HG02840 (cell line): ENCODE measurements at regions not wholly inside any gene's neighbourhood (a gene's known extent, or its start where the extent isn't known, plus 50 kb on each side); places are given as distances from the start of the nearest gene placed in this dataset.

Experiments used
- ATAC-seq: cut with Tn5 transposase; IDR thresholded peaks from one replicate; pipeline ENCODE4 v1.9.1; 2021; ENCODE audit warnings: mild to moderate bottlenecking, moderate library complexity, moderate number of reproducible peaks; ENCODE audit not compliant: unreplicated experiment, low FRiP score

DNA sequence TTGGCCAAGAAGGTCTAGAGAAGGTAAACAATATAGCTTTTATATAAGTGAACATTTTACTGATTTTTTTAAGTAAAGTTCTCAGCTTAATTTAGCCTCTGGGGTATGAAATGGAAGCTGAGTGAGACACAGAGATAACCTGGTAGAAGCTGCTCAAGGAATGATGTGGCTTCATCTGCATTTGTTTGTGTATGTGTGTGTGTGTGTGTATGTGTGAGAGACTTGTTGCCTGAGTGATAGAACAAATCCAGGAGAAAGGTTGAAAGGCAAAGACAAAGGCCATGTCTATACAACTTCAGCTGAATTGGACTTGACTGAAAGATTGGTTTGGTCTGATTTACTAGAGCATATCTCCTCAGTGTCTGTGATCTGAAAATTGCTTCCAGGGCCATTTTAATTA is 63.6 kb downstream of the PCDH7 start:
- ATAC-seq, result no peak

GRCh38 chr4:30789219-30789671 is 69.1 kb downstream of the PCDH7 start:
- ATAC-seq, result no peak

- no peak for ATAC-seq
These were observed 70.0 kb downstream of the PCDH7 start for GRCh38 chr4:30790123-30790522.

GRCh38 chr4:30790998-30791397 is 70.8 kb downstream of the PCDH7 start:
- ATAC-seq, result no peak

DNA sequence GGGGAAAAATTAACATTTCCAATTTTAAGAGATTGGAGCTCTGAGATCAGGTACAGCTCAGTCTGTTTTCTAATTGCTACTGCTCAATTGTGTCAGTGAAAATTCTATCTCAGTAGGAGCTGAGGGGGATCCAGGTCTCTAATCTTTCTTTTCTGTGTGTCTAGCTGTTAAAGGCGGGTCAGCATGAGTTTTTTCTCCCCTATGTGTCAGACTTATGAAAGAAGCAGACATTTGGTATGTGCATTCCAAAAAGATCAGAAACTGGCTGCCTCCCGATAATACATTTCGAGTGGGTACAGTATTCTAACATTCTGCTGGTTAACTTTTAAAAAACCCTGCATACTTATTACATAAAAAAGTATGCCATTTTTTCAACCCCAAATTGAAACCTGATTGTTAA is 72.4 kb downstream of the PCDH7 start:
- ATAC-seq, result no peak

DNA sequence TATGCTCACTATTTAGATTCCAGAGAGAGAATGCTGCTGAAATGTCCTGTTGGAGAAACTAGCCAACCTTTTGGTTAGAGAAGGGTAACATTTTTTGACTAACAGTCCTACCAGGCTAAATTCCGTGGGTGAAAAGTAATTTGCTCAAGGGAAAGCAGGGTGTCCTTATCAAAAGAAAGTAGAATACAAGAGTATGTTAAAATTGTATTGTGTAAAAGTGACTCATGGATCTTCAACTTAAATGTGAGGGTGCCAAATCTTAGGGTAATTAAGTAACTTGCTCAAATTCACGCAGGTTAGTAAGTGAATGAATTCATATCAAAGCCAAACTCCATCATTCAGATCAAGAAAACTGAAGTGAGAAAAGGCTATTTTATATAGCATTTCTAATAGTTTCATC is 81.7 kb downstream of the PCDH7 start:
- no peak for ATAC-seq

DNA sequence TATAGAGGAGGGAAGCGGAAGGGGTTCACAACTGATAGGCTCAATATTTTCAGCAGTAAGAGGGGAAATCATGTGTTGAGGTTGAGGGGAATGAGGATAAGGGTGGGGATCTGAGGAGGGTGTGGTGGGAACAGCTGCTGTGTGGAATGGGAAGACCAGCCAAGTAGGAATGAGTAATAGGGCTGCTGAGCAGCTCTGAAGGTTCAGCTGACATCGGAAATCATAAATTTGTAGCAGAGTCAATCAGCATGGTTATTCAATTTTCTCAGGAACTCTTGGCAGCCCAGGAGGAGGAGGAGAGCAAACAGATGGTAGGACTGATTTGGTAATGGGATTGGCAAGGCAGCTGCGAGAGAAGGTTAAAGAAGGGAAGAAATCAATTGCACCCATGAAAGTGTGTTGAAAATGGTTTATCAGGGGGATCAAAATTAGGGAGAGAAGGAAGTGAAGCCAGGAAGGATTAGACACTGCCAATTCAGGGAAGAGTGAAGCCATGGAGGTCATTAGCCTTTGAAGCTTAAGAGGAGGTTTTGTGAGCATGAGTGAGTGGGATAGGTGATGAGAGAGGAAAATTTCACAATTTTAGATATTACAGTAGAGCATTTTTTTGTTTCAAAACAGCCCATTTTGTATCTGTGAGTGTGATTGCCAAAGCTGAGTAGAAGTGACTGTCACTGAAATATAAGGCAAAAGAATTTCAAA is 82.6 kb downstream of the PCDH7 start:
- no peak for ATAC-seq

GRCh38 chr4:30808276-30808675 is 88.1 kb downstream of the PCDH7 start:
- ATAC-seq, result no peak

- no peak for ATAC-seq
These were observed 91.1 kb downstream of the PCDH7 start for GRCh38 chr4:30811296-30811695.

DNA sequence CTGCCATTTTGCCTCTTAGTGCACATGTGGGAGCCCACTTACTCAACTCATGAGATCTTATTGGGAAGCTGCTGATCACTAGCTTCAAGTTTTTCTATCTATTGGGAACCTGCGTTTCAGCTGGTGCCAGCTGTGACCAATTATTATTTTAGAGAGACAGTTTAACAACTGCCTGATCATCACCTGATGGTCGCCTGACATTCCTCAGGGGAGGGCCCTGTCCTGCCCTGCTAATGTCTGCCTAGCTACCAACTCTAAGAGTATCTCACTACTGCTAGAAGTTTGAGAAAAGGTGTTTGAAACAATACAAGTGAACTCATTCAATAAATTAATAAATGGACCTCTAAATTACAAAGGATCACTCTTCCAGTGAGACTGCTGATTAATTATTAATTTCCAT is 95.5 kb downstream of the PCDH7 start:
- no peak for ATAC-seq

DNA sequence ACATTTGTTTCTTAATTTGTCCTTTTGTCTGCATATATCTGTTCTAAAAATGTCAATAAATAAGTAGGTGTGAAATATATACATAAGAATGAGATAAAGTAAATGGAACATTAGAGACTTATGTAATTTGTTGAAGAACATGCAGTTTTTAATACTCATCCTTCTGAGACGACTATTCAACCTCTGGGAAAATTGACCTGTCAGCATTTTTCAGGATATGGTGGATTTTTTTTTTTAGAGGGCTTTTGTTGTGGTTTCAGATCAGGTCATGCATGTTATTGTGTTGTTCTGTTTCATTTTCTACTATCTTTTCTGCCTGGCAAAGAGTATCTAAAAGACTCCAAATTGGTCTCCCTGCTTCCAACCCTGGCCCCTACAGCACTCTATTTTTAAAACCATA is 97.3 kb downstream of the PCDH7 start:
- ATAC-seq, result no peak

- no peak for ATAC-seq
These were observed 98.4 kb downstream of the PCDH7 start for GRCh38 chr4:30818541-30818940.

GRCh38 chr4:30821275-30821674 is 101.1 kb downstream of the PCDH7 start:
- no peak for ATAC-seq

DNA sequence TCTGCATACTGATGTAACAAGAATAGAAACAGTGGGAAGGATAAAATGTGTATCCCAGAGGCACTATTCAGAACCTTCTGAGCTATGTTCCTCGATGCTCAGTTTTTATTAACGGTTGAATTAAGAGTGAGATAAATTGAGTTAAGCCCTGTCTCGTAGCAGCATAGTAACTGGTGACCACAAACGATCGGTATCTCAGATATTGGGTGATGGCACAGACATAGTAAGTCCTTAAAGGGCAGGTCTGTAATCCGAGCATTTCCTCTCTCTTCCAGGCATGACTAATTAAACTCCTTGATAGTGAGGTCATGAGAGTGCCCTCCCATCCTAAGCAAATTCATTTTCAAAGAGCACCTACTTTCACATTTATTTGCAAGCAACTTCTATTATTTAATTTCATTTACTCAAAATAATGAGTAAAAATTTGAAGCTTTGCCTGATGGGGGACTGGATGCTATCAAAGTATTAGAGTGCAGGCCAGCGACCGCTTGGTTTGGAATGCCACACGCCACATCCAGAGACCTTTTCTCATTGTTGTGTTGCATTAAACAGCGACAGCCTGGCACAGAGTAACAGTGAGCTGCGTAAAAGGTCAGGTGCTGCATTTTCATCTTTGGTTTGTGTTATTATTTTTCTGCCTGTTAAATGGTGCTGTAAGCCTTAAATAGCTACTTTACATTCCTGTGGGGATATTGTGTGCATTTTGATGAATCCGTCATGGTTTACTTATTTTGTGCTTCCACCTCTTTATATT is 101.9 kb downstream of the PCDH7 start:
- no peak for ATAC-seq

DNA sequence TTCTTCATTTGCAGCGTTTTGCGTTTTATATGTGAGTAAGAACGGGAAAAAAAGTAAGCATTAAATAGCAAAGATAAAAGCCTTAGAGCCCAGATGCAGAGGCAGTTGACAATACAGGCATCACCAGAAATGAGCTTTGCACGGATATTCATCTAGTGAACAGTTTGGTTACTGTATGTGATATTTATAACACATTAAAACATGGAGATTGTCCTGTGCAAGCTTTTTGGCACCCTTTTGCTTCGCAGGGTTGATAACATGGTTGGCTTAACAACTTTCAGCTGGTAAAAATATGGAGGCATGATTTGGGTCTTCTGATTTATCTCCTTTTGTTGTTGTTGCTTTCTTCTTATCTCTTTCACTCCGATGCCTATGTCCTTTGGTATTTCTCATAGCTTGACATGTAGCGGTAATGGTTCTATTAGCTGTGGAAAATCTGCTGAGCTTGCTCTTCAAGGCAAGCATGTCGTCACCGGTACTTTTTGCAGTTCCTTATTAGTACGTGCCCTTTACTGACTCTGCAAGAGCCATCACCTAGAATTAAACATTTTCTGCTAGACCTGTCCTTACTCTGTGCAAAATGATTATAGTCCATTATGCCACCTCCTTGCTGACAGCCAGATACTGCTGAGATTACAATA is 102.9 kb downstream of the PCDH7 start:
- no peak for ATAC-seq

DNA sequence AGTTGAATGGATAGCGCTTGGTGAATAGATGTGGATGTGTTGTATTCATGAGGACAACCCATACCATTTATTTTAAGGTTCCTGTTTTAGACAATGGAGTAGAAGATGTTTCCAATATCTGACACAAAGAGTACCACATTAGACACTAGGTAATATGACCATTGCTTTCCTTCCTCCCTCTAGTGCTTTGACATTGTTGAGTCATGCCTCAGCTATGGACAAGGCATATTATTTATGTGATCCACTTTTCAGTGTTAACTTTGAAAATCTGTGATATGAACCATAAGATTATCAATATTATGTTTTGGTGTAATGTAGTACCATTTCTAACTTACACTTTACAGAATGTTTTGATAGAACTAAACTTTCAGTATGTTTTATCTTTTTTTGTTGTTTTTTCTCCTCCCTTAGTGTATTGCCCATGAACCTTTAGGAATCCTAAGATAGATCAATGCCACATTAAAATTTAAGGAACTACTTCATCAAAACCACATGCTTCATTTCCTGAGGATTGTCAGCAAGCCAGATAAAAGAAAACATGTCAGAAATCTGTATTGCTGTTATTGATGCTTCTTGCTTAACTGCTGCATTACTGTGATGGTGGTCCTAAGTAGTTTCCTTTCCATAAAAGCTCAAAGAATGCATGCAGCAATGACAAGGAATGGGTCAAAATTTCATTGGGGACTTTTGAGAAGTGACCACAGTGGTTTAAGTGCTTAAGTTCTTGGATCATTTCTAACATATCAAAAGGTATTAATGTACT is 105.0 kb downstream of the PCDH7 start:
- ATAC-seq, result no peak

DNA sequence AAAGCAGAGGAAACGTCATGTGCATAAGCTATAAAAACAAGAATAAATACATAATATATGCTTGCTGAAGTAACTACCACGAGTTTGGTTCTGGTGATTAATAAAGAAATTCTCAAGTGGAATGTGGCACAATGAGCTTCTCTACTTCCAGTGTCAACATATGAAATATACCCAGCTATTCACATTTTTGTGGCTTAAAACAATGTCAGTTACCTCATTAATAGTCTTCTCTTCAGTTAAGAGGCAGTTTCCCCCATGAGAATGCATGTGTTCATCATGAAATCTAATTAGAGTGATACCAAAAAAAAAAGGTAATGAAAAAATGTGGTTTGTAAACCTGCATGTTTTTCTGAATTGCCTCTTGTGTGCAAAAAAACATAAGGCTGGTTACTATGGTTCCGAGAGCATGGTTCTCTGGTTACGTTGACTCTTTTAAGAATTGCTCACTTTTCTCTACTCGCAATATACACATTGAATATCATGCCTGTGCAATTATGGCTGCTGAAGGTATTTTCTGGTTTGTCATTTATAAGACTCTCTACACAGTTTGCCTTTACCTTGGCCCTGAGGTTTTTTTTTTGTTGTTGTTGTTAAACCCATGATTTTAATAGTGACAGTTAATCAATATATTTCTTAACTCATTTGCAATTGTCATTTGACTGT is 108.2 kb downstream of the PCDH7 start:
- no peak for ATAC-seq

GRCh38 chr4:30832639-30833038 is 112.5 kb downstream of the PCDH7 start:
- no peak for ATAC-seq

GRCh38 chr4:30833206-30833605 is 113.0 kb downstream of the PCDH7 start:
- ATAC-seq, result no peak

- ATAC-seq, result no peak
These were observed 114.9 kb downstream of the PCDH7 start for GRCh38 chr4:30835044-30835443.
